Urinary bladder (tissue), 3 donors: ENCODE measurements at regions not wholly inside any gene's neighbourhood (a gene's known extent, or its start where the extent isn't known, plus 50 kb on each side); places are given as distances from the start of the nearest gene placed in this dataset.

Source experiments
- DNase-seq: peaks from one replicate; pipeline ENCODE4 v3.0.0-alpha.2; 2015; ENCODE audit errors: extremely low spot score
- H3K27ac ChIP-seq: one replicate; pipeline ENCODE4 v1.5.1; 2013; ENCODE audit warnings: low read depth, mild to moderate bottlenecking, moderate library complexity
- H3K36me3 ChIP-seq: one replicate; pipeline ENCODE4 v1.6.1; 2013; ENCODE audit warnings: mild to moderate bottlenecking, moderate library complexity; ENCODE audit not compliant: insufficient read depth
- H3K4me1 ChIP-seq: one replicate; pipeline ENCODE4 v1.6.1; 2013; ENCODE audit warnings: mild to moderate bottlenecking, moderate library complexity; ENCODE audit not compliant: insufficient read depth
- H3K4me3 ChIP-seq: one replicate; pipeline ENCODE4 v1.5.1; 2013; ENCODE audit warnings: low read depth, low read length
- WGBS: extraction: QIAGEN DNeasy Blood & Tissue Kit; methylation state at CpG from one replicate; pipeline ENCODE4 v1.1.7; 2013; 5-methylcytosine and 5-hydroxymethylcytosine counted together
- donor health status: healthy with polysubstance abuse.
- donor health status: healthy.

DNA sequence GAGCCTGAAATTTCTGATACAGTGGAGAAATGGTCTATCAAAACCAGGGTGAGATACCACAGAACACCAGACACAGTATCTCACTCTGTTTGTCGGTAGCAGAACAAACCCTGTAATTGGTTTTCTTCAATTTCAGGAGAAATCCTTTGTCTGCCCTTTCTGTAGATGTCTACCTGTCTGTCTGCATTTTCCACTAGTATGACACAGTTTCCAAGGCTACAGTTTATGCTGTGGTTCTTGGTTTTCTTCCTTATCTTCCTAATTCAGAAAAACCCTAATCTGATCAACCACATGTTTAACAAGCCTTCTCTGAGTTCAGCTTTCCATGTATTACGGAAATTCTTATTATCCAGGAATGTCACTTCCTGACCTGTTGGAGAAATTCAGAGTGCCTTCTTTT lies 70.8 kb downstream of the SCN11A start:
- 64% methylated on average over 2 of the region's 2 CpGs for WGBS
- H3K36me3 ChIP-seq = no peaks in the 10 kb centered on the region
- DNase-seq = no peak
- no peak overlapping the region for H3K4me3 ChIP-seq
- no peak overlapping the region for H3K27ac ChIP-seq
- no peaks in the 10 kb centered on the region for H3K4me1 ChIP-seq

DNA sequence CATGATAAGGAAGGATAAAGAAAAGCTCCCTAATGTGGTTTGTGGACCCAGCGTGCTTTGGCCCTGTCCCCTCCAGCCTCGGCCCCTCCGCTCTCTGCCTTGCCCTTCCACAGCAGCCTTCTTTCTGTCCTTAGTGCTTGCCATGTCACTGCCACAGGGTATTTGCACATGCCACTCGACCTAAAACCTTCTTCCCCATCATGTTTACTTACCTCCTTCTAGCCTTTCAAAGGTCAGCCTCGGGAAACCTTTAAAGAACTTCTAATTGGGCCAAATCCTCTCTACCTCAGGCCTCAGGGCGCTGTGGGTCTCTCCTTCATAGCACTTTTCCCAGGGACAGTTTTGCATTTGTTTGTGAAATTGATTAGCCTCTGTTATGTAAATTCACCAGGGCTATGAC lies 73.0 kb downstream of the SCN11A start:
- DNase-seq = no peak
- no peak overlapping the region for H3K27ac ChIP-seq
- H3K36me3 ChIP-seq = no peaks in the 10 kb centered on the region
- H3K4me1 ChIP-seq = no peaks in the 10 kb centered on the region
- H3K4me3 ChIP-seq = no peak overlapping the region
- whole genome bisulfite sequencing = 81% methylated on average over 6 of the region's 6 CpGs

DNA sequence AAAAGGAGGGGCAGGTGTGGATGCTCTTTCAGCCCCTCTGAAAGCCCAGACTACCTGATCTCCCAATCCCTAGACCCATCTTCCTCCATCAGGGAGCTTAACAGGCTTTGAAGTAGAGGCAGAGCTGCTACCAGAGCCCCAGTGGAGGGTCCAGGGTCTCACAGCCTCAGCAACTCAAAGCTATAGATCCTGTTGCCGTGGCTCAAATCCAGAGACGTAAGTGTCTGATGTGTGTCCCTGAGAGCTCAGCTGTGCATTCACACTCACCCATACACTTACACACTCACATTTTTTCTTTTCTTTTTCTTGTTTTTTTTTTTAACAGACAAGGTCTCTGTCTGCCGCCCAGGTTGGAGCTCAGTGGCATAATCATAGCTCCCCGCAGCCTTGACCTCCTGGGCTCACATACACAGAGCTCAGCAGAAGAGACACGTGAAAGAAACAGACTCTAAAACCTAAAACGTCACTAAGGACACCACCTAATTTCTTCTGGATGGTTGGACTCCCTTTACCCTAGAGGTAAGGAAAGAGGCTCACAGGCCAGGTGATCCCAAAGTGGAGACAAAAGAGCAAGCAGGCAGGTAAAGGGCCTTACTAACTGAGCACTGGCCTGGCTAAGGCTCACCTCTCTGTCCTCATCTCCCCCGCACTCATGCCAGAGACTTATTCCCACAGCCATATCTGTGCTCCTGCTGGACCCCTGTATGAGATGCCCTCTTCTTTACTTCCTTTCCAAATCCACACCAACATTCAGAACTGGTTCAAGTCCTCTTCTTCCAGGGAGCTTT lies 80.7 kb downstream of the SCN11A start:
- no peak for DNase-seq
- 92% methylated on average over 7 of the region's 7 CpGs for WGBS
- H3K36me3 ChIP-seq = no peaks in the 10 kb centered on the region

DNA sequence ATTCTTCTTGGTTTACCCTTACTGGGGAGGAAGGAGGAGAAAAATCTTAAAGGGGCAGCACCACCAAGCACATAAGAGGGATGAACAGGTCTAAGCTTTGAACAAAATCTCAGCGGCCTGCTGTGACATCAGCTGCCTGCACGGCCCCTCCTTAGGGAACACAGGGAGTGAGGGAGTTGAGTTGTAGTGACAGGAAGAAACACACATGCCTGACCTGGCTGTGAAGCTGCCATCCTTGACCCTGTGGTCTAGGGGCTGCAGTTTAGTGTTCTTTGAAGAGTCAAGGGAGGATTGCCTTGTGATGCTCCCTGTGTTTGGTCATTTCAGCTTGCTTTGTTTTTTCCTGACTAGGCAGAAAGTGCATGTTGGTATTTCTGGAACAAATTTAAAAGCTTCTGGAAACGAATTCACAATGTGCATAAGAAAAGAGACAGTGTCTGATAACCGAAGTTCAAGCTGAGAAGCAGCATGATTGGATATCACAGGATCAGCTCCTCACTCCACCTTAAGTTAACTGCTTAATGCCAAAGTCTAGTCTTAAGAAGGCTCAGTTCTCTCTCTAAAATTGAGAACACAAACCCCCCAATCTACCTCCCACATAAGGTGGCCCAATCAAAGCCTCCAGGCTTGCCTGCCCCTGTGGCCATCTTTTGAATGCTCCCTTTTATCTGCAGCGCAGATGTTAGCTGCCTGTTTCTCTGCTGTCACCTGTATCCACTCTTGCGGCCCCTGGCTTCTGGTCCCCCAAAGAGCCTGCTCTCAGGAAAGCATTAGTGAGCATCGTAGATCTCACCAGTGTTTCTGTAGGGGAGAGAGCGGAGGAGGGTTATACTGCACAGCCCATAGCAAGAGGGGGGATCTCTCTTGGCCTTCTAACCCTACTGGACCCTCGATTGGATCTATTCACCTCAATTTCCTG lies 82.2 kb downstream of the SCN11A start:
- Histone ChIP-seq H3K36me3 (no peaks in the 10 kb centered on the region), H3K4me1 (no peaks in the 10 kb centered on the region)
- 55% methylated on average over 9 of the region's 9 CpGs for WGBS

More for the DNA sequence above, 80.7 kb downstream of the SCN11A start:
- Histone ChIP-seq H3K4me1 (no peaks in the 10 kb centered on the region), H3K27ac (no peak overlapping the region), H3K4me3 (no peak overlapping the region)

DNA sequence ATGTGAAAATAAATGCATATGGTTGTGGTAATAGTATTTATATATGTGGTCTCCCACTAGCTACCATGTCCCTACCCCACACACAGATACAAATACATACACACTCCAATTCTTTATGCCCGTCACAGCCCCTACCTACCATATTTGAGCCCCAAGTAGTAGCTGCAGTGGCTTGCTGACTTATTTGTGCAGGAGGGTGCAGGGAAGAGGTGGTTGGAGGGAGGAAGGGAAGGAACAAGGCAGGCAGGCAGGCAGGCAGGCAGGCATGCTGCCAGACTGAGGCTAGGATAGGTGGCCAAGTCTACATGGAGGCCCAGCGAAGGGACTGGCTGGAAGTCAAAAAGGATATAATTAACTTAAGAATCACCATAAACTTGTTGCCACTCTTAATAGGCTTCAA lies 82.9 kb downstream of the SCN11A start:
- H3K27ac ChIP-seq = no peak overlapping the region
- no peak overlapping the region for H3K4me3 ChIP-seq
- no peaks in the 10 kb centered on the region for H3K4me1 ChIP-seq
- H3K36me3 ChIP-seq = no peaks in the 10 kb centered on the region
- DNase-seq = no peak
- 66% methylated on average over 2 of the region's 2 CpGs for WGBS

More for the DNA sequence above, 82.2 kb downstream of the SCN11A start:
- no peak for DNase-seq
- H3K27ac ChIP-seq = no peak overlapping the region
- H3K4me3 ChIP-seq = no peak overlapping the region

DNA sequence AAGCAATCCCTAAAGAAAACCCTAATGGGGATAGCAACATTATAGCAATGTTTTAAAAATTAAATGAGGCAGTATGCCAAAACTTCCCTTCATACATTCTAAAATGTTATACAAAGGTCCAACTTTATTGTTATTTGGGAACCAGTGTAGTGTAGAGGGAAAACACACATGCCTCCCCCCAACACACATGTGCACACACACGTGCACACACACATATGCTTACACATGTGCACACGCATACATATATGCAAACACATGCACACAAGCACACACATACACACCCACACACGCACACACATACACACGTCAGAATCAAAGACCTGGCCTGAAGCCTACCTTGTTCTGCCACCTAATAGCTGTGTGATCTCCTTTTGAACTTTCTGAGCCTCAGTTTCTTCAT lies 83.3 kb downstream of the SCN11A start:
- WGBS = 85% methylated on average over 4 of the region's 4 CpGs
- no peak overlapping the region for H3K27ac ChIP-seq
- H3K4me1 ChIP-seq = no peaks in the 10 kb centered on the region
- no peak overlapping the region for H3K4me3 ChIP-seq
- no peak for DNase-seq
- no peaks in the 10 kb centered on the region for H3K36me3 ChIP-seq

DNA sequence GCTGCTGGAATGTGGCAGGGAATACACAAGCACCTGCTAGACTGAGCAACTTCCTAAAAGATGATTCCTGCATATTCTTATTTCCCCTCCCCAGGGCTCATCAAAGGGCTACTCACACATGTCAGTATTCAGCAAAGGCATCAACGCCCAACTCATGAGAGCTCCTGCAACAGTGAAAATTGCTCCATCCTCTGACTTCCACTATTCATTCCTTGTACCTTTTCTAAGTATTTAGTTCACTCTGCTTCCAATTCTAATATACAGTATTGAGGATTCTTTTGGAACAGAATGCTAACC lies 84.1 kb downstream of the SCN11A start:
- no peak overlapping the region for H3K27ac ChIP-seq
- H3K4me1 ChIP-seq = no peaks in the 10 kb centered on the region
- H3K36me3 ChIP-seq = no peaks in the 10 kb centered on the region
- no peak for DNase-seq
- 65% methylated on average over 1 of the region's 1 CpG for WGBS
- H3K4me3 ChIP-seq = no peak overlapping the region

DNA sequence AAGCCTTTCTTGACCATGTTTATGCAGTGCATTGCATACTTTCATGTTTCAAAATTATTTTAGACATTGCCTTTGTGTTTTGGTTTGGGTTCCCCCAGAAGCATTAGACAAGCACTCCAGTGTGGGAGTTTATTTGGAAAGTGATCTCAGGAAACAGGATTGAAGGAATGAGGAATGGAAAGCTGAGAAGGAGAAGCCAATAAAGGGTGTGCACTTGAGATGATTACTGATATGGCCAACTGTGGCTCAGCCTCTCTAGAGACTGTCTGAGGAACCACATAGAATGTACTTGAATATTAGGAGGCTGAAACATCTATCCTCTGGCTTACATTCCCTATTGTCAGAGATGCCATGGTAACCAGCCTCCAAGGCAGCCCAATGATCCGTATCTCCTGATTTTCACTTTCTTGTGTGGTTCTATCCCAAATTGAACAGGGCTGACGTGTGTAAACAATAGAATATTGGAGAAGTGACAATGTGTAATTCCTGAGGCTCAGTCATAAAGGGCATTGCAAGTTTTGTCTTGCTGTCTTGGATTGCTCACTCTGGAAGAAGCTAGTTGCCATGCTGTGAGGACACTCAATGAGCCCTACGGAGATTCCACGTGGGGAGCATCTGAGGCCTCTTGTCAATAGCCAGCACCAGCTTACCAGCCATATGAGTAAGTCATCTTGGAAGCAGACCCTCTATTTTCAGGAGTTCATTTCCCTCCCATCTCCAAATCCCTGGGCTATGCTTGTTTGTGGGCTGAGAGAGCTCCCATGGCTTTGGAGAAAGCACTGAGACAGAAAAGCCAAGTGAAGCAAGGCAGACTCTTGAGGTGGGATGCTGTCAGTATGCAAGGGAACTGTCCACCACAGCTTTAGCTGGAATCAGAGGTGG lies 84.7 kb downstream of the SCN11A start:
- 80% methylated on average over 4 of the region's 4 CpGs for WGBS
- H3K36me3 ChIP-seq = no peaks in the 10 kb centered on the region
- DNase-seq = no peak
- no peaks in the 10 kb centered on the region for H3K4me1 ChIP-seq
- H3K4me3 ChIP-seq = no peak overlapping the region
- no peak overlapping the region for H3K27ac ChIP-seq

DNA sequence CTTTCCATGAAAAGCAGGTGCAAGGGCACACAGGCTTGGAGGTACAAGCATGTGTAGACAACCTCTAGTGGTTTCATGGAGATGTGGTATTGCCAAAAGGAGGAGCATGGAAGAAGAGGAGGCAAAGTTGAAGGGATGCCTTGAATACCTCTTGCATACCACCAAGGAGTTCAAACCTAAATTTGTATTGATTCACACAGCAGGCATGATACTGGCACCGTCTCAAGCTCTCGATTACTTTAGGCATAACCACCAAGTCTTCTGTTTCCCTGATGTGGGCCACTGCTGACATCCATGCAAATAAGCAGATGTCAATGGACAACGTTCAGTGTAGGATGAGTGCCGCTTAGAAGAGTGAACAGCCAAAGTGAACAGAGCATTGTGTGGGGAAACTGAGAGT lies 87.1 kb downstream of the SCN11A start:
- DNase-seq = no peak
- WGBS = 82% methylated on average over 4 of the region's 4 CpGs

DNA sequence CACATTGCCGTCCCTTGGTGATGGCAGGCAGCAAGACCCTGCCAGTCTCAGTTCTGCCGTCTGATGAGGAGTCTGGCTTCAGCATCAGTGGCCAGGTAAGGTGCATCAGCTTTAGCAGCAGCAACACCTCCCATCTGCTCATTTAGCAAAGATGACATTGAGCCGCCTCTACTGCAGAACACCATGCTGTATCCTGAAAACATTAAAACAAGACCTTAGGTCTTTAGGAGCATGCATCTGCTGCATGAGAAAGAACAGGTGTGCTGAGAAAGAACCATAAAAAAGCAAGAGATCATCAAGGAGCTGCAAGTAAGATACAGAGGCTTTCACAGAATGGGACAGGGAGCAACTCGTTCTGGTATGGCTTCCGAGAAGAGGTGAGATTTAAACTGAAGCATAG lies 87.5 kb downstream of the SCN11A start:
- H3K4me3 ChIP-seq = no peak overlapping the region
- H3K4me1 ChIP-seq = no peaks in the 10 kb centered on the region
- no peak for DNase-seq
- WGBS = 91% methylated on average over 5 of the region's 5 CpGs
- H3K36me3 ChIP-seq = no peaks in the 10 kb centered on the region
- no peak overlapping the region for H3K27ac ChIP-seq

More for the DNA sequence above, 87.1 kb downstream of the SCN11A start:
- Histone ChIP-seq H3K4me1 (no peaks in the 10 kb centered on the region), H3K27ac (no peak overlapping the region), H3K4me3 (no peak overlapping the region), H3K36me3 (no peaks in the 10 kb centered on the region)

DNA sequence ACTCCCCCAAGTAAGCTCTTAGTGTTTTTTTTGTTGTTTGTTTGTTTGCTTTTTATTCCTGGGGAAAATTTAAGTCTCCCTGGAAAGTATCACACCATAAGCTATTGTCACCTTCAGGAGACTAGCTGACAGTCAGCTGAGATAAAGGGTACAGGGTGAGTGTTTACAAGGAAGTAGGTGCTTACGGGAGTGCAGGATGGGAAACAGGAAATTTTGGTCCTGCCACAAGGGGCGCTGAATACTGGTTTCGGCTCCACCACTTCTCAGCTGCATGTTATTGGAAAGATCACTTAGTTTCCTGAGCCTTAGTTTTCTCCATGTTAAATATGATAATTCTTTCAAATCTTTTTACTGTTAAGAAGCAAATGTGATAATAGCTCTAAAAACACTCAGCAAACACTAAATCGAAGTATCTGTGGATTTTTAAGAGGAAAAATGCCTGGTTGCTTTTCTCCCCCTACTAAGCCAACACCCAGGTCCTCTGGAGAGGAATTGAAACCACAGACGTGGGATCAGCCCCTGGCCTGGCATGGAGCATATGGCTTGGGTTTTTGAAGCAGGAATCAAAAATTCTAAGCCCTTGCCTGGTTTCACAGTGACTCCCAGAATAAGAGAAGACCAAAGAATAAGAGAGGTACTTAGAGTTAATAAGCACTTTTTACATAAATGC lies 90.7 kb downstream of the SCN11A start:
- DNase-seq = no peak
- Histone ChIP-seq H3K27ac (no peak overlapping the region), H3K36me3 (no peaks in the 10 kb centered on the region), H3K4me3 (no peak overlapping the region), H3K4me1 (no peaks in the 10 kb centered on the region)
- WGBS = 14% methylated on average over 5 of the region's 5 CpGs

DNA sequence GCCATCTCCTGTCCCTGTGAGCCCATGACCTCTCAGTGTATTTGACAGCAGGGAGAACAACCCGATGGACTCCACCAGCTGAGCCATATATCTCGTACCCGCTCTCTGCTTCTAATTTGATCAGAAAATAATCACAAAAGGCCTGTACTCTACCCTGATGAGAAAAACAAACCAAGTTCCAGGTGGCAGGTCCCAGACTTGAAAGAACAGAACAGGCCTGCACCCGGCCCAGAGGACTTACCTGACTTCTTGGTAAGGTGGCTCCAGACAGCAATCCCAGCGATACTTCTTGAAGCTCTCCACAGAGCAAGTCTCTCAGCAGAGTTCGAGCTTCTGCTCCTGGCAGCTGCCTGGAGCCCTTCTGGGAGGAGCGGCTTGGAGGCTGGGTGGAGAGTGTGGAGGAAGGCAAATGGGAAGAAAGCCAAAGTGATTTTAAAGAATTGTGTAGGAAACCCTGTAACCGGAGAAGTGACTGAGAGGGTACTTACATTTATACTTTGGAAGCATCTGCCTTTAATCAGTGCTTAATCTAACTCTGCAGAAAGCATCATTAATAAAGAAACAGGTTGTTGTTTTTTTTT lies 91.6 kb downstream of the SCN11A start:
- 61% methylated on average over 8 of the region's 8 CpGs for WGBS
- no peak overlapping the region for H3K4me3 ChIP-seq
- no peak for DNase-seq
- H3K4me1 ChIP-seq = no peaks in the 10 kb centered on the region
- H3K36me3 ChIP-seq = no peaks in the 10 kb centered on the region
- no peak overlapping the region for H3K27ac ChIP-seq
